ENCODE measurements at regions not wholly inside any gene's neighbourhood (a gene's known extent, or its start where the extent isn't known, plus 50 kb on each side); places are given as distances from the start of the nearest gene placed in this dataset.

- Histone ChIP-seq H3K79me2 (ENCODE audit: control insufficient read depth, insufficient read depth, low read length) (no peaks in the 10 kb centered on the region), H3K9me3 (ENCODE audit: control insufficient read depth, insufficient read depth, low read depth, low read length) (no peaks in the 10 kb centered on the region), H3K27ac (ENCODE audit: insufficient read depth, low read length) (no peak overlapping the region), H3K36me3 (ENCODE audit: control insufficient read depth, insufficient read depth, low read length) (no peaks in the 10 kb centered on the region), H3K4me2 (ENCODE audit: extremely low read depth, insufficient read depth, low read length) (no peak overlapping the region), H3K9ac (ENCODE audit: insufficient read depth, low read length) (no peak overlapping the region), H2AFZ (ENCODE audit: low read length) (no peak overlapping the region), H3K4me3 (replicated peaks in 1 of 4; ENCODE audit: control extremely low read depth in 1 of 4, insufficient read depth in 1 of 4, low read depth in 3 of 4, low read length in 4 of 4) (no peak overlapping the region), H3K4me1 (ENCODE audit: control insufficient read depth, extremely low read depth, insufficient read depth, low read length) (no peaks in the 10 kb centered on the region), H4K20me1 (ENCODE audit: control insufficient read depth, extremely low read depth, insufficient read depth, low read length) (no peaks in the 10 kb centered on the region), H3K27me3 (ENCODE audit: control insufficient read depth, insufficient read depth, low read length) (no peaks in the 10 kb centered on the region)
- no peak for DNase-seq (ENCODE audit: low read depth in 2 of 2)
- TF ChIP-seq EZH2 (IDR thresholded peaks at IDR 0.05; ENCODE audit: low read length, missing control alignments): no peak
- no peak for TF ChIP-seq CTCF (conservative IDR thresholded peaks at IDR 0.05 in 1 of 2, IDR thresholded peaks at IDR 0.05 in 1 of 2; ENCODE audit: low read depth in 1 of 2, low read length in 2 of 2)
Observed at GRCh38 chr18:27382567-27383216, 197.6 kb upstream of the CHST9 start.

- Histone ChIP-seq H3K4me3 (replicated peaks in 1 of 4; ENCODE audit: control extremely low read depth in 1 of 4, insufficient read depth in 1 of 4, low read depth in 3 of 4, low read length in 4 of 4) (no peak overlapping the region), H2AFZ (ENCODE audit: low read length) (no peak overlapping the region), H3K4me2 (ENCODE audit: extremely low read depth, insufficient read depth, low read length) (no peak overlapping the region), H3K27me3 (ENCODE audit: control insufficient read depth, insufficient read depth, low read length) (no peaks in the 10 kb centered on the region), H3K9ac (ENCODE audit: insufficient read depth, low read length) (no peak overlapping the region), H3K4me1 (ENCODE audit: control insufficient read depth, extremely low read depth, insufficient read depth, low read length) (no peaks in the 10 kb centered on the region), H3K36me3 (ENCODE audit: control insufficient read depth, insufficient read depth, low read length) (no peaks in the 10 kb centered on the region), H3K27ac (ENCODE audit: insufficient read depth, low read length) (no peak overlapping the region), H3K79me2 (ENCODE audit: control insufficient read depth, insufficient read depth, low read length) (no peaks in the 10 kb centered on the region), H4K20me1 (ENCODE audit: control insufficient read depth, extremely low read depth, insufficient read depth, low read length) (no peaks in the 10 kb centered on the region), H3K9me3 (ENCODE audit: control insufficient read depth, insufficient read depth, low read depth, low read length) (no peaks in the 10 kb centered on the region)
- DNase-seq (ENCODE audit: low read depth in 2 of 2): peak in 1 of 2 donors; percentile 92
- no peak for TF ChIP-seq EZH2 (IDR thresholded peaks at IDR 0.05; ENCODE audit: low read length, missing control alignments)
- TF ChIP-seq CTCF (conservative IDR thresholded peaks at IDR 0.05 in 1 of 2, IDR thresholded peaks at IDR 0.05 in 1 of 2; ENCODE audit: low read depth in 1 of 2, low read length in 2 of 2): no peak
Observed at GRCh38 chr18:27378431-27379095, 193.5 kb upstream of the CHST9 start.

- Histone ChIP-seq H2AFZ (ENCODE audit: low read length) (no peak overlapping the region), H3K79me2 (ENCODE audit: control insufficient read depth, insufficient read depth, low read length) (no peaks in the 10 kb centered on the region), H3K36me3 (ENCODE audit: control insufficient read depth, insufficient read depth, low read length) (no peaks in the 10 kb centered on the region), H3K4me2 (ENCODE audit: extremely low read depth, insufficient read depth, low read length) (no peak overlapping the region), H3K27me3 (ENCODE audit: control insufficient read depth, insufficient read depth, low read length) (no peaks in the 10 kb centered on the region), H3K4me1 (ENCODE audit: control insufficient read depth, extremely low read depth, insufficient read depth, low read length) (no peaks in the 10 kb centered on the region), H4K20me1 (ENCODE audit: control insufficient read depth, extremely low read depth, insufficient read depth, low read length) (no peaks in the 10 kb centered on the region), H3K4me3 (replicated peaks in 1 of 4; ENCODE audit: control extremely low read depth in 1 of 4, insufficient read depth in 1 of 4, low read depth in 3 of 4, low read length in 4 of 4) (no peak overlapping the region), H3K9ac (ENCODE audit: insufficient read depth, low read length) (no peak overlapping the region), H3K9me3 (ENCODE audit: control insufficient read depth, insufficient read depth, low read depth, low read length) (no peaks in the 10 kb centered on the region), H3K27ac (ENCODE audit: insufficient read depth, low read length) (no peak overlapping the region)
- peak in 1 of 2 donors; percentile 90 for DNase-seq (ENCODE audit: low read depth in 2 of 2)
- TF ChIP-seq EZH2 (IDR thresholded peaks at IDR 0.05; ENCODE audit: low read length, missing control alignments) (no peak), CTCF (conservative IDR thresholded peaks at IDR 0.05 in 1 of 2, IDR thresholded peaks at IDR 0.05 in 1 of 2; ENCODE audit: low read depth in 1 of 2, low read length in 2 of 2) (no peak)
Observed at GRCh38 chr18:27377251-27377650, 192.1 kb upstream of the CHST9 start.

All from fibroblast of lung (primary cell).